Neural progenitor cell (in vitro differentiated cells): ENCODE measurements at regions not wholly inside any gene's neighbourhood (a gene's known extent, or its start where the extent isn't known, plus 50 kb on each side); places are given as distances from the start of the nearest gene placed in this dataset.

Experiments used
- CTCF ChIP-seq: fragments of 200-600 bp; sonication (generic); IDR thresholded peaks from 2 replicates; pipeline ENCODE4 v1.5.1; 2017; ENCODE audit warnings: antibody characterized with exemption, mild to moderate bottlenecking
- EZH2 ChIP-seq: fragments of 200-600 bp; sonication (generic); IDR thresholded peaks from 2 replicates; pipeline ENCODE4 v1.6.1; 2017; ENCODE audit warnings: antibody characterized with exemption, mild to moderate bottlenecking, moderate library complexity

- TF ChIP-seq CTCF (no peak), EZH2 (no peak)
Observed at GRCh38 chr10:120987359-120987758, 136.2 kb downstream of the WDR11 start.
